ENCODE measurements at regions not wholly inside any gene's neighbourhood (a gene's known extent, or its start where the extent isn't known, plus 50 kb on each side); places are given as distances from the start of the nearest gene placed in this dataset.

DNA sequence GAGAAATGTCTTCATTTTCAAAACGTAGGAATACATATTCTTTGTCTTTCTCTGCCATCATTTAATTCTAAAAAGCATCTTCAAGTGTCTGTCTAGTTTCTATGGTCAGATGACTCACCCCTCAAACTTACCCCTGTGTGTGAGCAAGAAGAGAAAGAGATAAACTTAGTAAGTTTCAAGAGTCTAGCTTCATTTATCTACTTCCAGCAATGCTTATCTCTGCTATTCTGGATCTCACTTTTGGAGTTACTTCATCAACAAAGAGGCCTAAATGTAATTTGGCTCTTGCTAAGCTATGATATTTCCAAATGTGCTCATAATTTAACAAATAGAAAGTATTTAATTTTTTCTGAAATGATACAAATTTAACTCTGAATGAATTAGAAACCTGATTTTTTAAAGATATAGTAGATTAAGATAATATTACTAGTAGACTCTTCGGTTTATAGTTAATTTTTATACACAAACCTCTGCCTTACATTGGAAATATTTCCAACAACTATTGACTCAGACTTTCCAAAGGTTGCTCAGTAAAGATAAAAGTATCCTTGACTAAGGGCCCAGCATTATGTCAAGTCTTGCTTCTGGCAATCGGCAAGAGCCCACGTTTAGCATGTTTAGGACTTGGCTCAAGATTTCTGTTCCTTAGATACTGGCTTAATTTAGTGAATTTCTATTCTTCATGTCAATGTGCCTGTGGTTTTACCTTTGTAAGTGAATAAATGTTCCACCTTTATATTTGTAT lies 1511.0 kb upstream of the SLC10A2 start:
- POLR2A ChIA-PET, result no interaction called here
- CTCF ChIA-PET, result no interaction called here
- H3K27me3 Mint-ChIP-seq, result peaks cover 0 to 5% (median 0%) of the 10 kb centered on the region in 5 donors
- peaks cover 0 to 9% (median 0%) of the 10 kb centered on the region in 11 donors for H3K9me3 Mint-ChIP-seq
- H3K36me3 Mint-ChIP-seq, result no peaks in the 10 kb centered on the region
- H3K27ac Mint-ChIP-seq, result no peak overlapping the region
- DNase-seq (no peak), ATAC-seq (no peak)
- intact Hi-C loops (cut with micrococcal nuclease), result no loop called here
- peaks cover 0 to 1% (median 0%) of the 10 kb centered on the region in 7 donors for H3K4me1 Mint-ChIP-seq
- Histone ChIP-seq H3K9me3 (ENCODE audit: control insufficient read depth in 2 of 3, low read length in 3 of 3) (no peaks in the 10 kb centered on the region), H3K36me3 (ENCODE audit: control insufficient read depth in 2 of 3, insufficient read depth in 3 of 3, low read length in 3 of 3) (no peaks in the 10 kb centered on the region), H3K27ac (ENCODE audit: low read depth, low read length) (no peak overlapping the region), H3K27me3 (ENCODE audit: control insufficient read depth in 2 of 2, insufficient read depth in 2 of 2, low read length in 2 of 2) (no peaks in the 10 kb centered on the region), H3K4me1 (ENCODE audit: control insufficient read depth in 2 of 2, insufficient read depth in 2 of 2, low read length in 2 of 2) (no peaks in the 10 kb centered on the region), H3K4me3 (ENCODE audit: low read length) (no peak overlapping the region)
- no peak overlapping the region for H3K4me3 Mint-ChIP-seq

- Mint-ChIP-seq H3K36me3 (no peaks in the 10 kb centered on the region), H3K27ac (no peak overlapping the region), H3K4me3 (no peak overlapping the region), H3K4me1 (peaks cover 0 to 1% (median 0%) of the 10 kb centered on the region in 7 donors), H3K9me3 (peaks cover 0 to 2% (median 0%) of the 10 kb centered on the region in 11 donors), H3K27me3 (peaks cover 0 to 6% (median 0%) of the 10 kb centered on the region in 5 donors)
- Histone ChIP-seq H3K4me1 (ENCODE audit: control insufficient read depth in 2 of 2, insufficient read depth in 2 of 2, low read length in 2 of 2) (no peaks in the 10 kb centered on the region), H3K9me3 (ENCODE audit: control insufficient read depth in 2 of 3, low read length in 3 of 3) (no peaks in the 10 kb centered on the region), H3K27ac (ENCODE audit: low read depth, low read length) (no peak overlapping the region), H3K4me3 (ENCODE audit: low read length) (no peak overlapping the region), H3K27me3 (ENCODE audit: control insufficient read depth in 2 of 2, insufficient read depth in 2 of 2, low read length in 2 of 2) (no peaks in the 10 kb centered on the region), H3K36me3 (ENCODE audit: control insufficient read depth in 2 of 3, insufficient read depth in 3 of 3, low read length in 3 of 3) (no peaks in the 10 kb centered on the region)
- DNase-seq (no peak), ATAC-seq (no peak)
- ChIA-PET POLR2A (no interaction called here), CTCF (interaction anchor here (0.8 kb wide), 1 partner anchor 8 kb away, joined by 3 read pairs; no protein-coding TSS in a partner anchor)
- intact Hi-C loops (cut with micrococcal nuclease), result no loop called here
These were observed 1505.6 kb upstream of the SLC10A2 start for GRCh38 chr13:104571893-104572229.

DNA sequence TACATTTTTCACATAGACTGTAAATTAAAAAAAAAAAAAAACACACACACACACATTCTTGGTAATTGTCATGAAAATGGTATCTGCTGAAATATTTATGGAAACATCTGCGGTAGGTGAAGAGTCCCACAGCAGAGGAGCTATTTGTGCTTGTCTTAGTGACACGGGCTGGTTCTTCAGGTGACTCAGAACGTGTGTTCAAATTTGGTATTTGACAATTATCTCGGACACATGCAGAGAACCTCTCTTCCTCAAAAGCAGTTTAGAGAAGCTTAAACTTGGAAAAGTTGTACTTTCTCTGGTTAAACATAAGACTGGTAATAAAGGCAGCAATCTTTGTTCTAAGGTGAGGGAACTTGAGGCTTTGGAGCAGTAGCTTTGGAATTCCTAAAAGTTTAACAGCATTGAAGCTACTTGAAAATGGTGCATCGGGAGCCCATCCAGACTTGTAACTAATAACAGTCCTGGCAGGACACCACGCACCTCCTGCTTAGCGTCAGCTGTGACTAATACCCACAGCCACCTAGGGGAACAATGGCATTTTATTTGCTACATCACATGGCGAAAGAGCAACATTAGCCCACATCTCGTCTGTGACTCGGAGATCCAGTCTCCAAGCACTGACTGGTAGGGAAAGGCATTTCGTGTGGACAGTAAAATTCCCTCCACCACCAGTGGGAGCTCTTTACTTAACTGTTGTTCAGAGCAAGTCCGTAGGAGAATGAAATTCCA lies 1505.1 kb upstream of the SLC10A2 start:
- H3K36me3 Mint-ChIP-seq, result no peaks in the 10 kb centered on the region
- no peak overlapping the region for H3K27ac ChIP-seq (ENCODE audit: low read depth, low read length)
- no peaks in the 10 kb centered on the region for H3K27me3 ChIP-seq (ENCODE audit: control insufficient read depth in 2 of 2, insufficient read depth in 2 of 2, low read length in 2 of 2)
- no peaks in the 10 kb centered on the region for H3K9me3 ChIP-seq (ENCODE audit: control insufficient read depth in 2 of 3, low read length in 3 of 3)
- CTCF ChIA-PET, result interaction anchor here (0.7 kb wide), 1 partner anchor 1965 kb away, joined by 3 read pairs; no protein-coding TSS in a partner anchor
- no peaks in the 10 kb centered on the region for H3K36me3 ChIP-seq (ENCODE audit: control insufficient read depth in 2 of 3, insufficient read depth in 3 of 3, low read length in 3 of 3)
- no peak overlapping the region for H3K27ac Mint-ChIP-seq
- peaks cover 0 to 1% (median 0%) of the 10 kb centered on the region in 7 donors for H3K4me1 Mint-ChIP-seq
- H3K4me3 ChIP-seq (ENCODE audit: low read length), result no peak overlapping the region
- H3K4me3 Mint-ChIP-seq, result no peak overlapping the region
- ATAC-seq (no peak), DNase-seq (peak in 1 of 9 donors; percentile 9)
- intact Hi-C loops (cut with micrococcal nuclease), result no loop called here
- POLR2A ChIA-PET, result no interaction called here
- H3K9me3 Mint-ChIP-seq, result peaks cover 0 to 2% (median 0%) of the 10 kb centered on the region in 11 donors
- no peaks in the 10 kb centered on the region for H3K4me1 ChIP-seq (ENCODE audit: control insufficient read depth in 2 of 2, insufficient read depth in 2 of 2, low read length in 2 of 2)
- H3K27me3 Mint-ChIP-seq, result peaks cover 0 to 6% (median 0%) of the 10 kb centered on the region in 5 donors

DNA sequence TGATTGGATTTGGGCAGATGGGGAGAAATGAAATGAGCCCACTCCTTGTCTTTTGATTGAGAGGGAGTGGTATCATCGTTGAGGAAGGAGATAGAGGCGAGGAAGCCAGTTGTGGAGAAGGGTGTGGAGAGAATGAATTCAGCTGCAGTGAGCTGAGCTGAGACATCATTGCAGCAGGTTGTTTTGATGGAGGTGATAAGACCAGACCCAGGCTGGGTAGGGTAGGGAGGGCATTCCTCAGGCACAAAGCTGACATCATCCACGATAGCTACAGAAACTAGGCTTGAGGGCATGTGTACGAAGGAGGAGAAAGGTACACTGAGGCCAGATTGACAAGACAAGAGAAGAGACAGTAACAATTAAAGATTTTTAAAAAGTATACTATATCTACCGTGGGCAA lies 1500.9 kb upstream of the SLC10A2 start:
- Mint-ChIP-seq H3K9me3 (peaks cover 0 to 6% (median 2%) of the 10 kb centered on the region in 11 donors), H3K27ac (no peak overlapping the region), H3K27me3 (peaks cover 0 to 6% (median 0%) of the 10 kb centered on the region in 5 donors), H3K36me3 (no peaks in the 10 kb centered on the region), H3K4me1 (no peaks in the 10 kb centered on the region), H3K4me3 (no peak overlapping the region)
- Histone ChIP-seq H3K27ac (ENCODE audit: low read depth, low read length) (no peak overlapping the region), H3K4me3 (ENCODE audit: low read length) (no peak overlapping the region), H3K27me3 (ENCODE audit: control insufficient read depth in 2 of 2, insufficient read depth in 2 of 2, low read length in 2 of 2) (no peaks in the 10 kb centered on the region), H3K36me3 (ENCODE audit: control insufficient read depth in 2 of 3, insufficient read depth in 3 of 3, low read length in 3 of 3) (no peaks in the 10 kb centered on the region), H3K4me1 (ENCODE audit: control insufficient read depth in 2 of 2, insufficient read depth in 2 of 2, low read length in 2 of 2) (no peaks in the 10 kb centered on the region), H3K9me3 (ENCODE audit: control insufficient read depth in 2 of 3, low read length in 3 of 3) (no peaks in the 10 kb centered on the region)
- intact Hi-C loops (cut with micrococcal nuclease), result no loop called here
- CTCF ChIA-PET, result no interaction called here
- DNase-seq (no peak), ATAC-seq (no peak)
- POLR2A ChIA-PET, result no interaction called here

GRCh38 chr13:104565888-104566287 lies 1499.7 kb upstream of the SLC10A2 start:
- ChIA-PET POLR2A (no interaction called here), CTCF (no interaction called here)
- no peak overlapping the region for H3K4me3 Mint-ChIP-seq

DNA sequence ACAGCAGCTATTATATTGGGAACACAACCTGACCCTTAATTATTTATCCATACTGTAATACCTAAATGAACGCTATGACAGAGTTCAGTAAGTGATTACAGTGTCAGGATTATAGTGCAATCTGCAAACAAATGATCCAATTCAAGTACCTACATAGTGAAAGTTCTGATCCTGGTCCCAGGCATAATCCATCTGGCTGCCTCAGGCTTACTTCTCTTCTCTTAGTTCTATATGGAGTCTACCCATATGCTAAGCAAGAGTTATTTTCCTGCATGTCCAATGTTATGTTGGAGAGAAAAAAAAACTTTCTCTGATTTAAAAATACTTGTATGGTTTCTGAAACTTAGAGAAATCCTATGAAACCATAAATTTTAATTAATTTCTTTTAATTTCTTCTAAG lies 1487.7 kb upstream of the SLC10A2 start:
- no peak for ATAC-seq
- H3K27me3 ChIP-seq (ENCODE audit: control insufficient read depth in 2 of 2, insufficient read depth in 2 of 2, low read length in 2 of 2), result no peaks in the 10 kb centered on the region
- H3K9me3 ChIP-seq (ENCODE audit: control insufficient read depth in 2 of 3, low read length in 3 of 3), result no peaks in the 10 kb centered on the region
- H3K4me1 Mint-ChIP-seq, result no peaks in the 10 kb centered on the region
- DNase-seq, result no peak
- H3K4me1 ChIP-seq (ENCODE audit: control insufficient read depth in 2 of 2, insufficient read depth in 2 of 2, low read length in 2 of 2), result no peaks in the 10 kb centered on the region
- no peak overlapping the region for H3K27ac ChIP-seq (ENCODE audit: low read depth, low read length)
- H3K27me3 Mint-ChIP-seq, result no peaks in the 10 kb centered on the region
- no peak overlapping the region for H3K4me3 ChIP-seq (ENCODE audit: low read length)
- ChIA-PET CTCF (no interaction called here), POLR2A (no interaction called here)
- H3K36me3 Mint-ChIP-seq, result no peaks in the 10 kb centered on the region
- no peak overlapping the region for H3K27ac Mint-ChIP-seq
- H3K9me3 Mint-ChIP-seq, result peaks cover 0 to 9% (median 0%) of the 10 kb centered on the region in 11 donors
- H3K36me3 ChIP-seq (ENCODE audit: control insufficient read depth in 2 of 3, insufficient read depth in 3 of 3, low read length in 3 of 3), result no peaks in the 10 kb centered on the region
- H3K4me3 Mint-ChIP-seq, result no peak overlapping the region
- intact Hi-C loops (cut with micrococcal nuclease), result no loop called here

More at GRCh38 chr13:104565888-104566287, 1499.7 kb upstream of the SLC10A2 start:
- ATAC-seq (no peak), DNase-seq (no peak)
- Mint-ChIP-seq H3K27me3 (peaks cover 0 to 6% (median 0%) of the 10 kb centered on the region in 5 donors), H3K27ac (no peak overlapping the region), H3K4me1 (no peaks in the 10 kb centered on the region), H3K36me3 (no peaks in the 10 kb centered on the region), H3K9me3 (peaks cover 0 to 6% (median 2%) of the 10 kb centered on the region in 11 donors)
- Histone ChIP-seq H3K27me3 (ENCODE audit: control insufficient read depth in 2 of 2, insufficient read depth in 2 of 2, low read length in 2 of 2) (no peaks in the 10 kb centered on the region), H3K36me3 (ENCODE audit: control insufficient read depth in 2 of 3, insufficient read depth in 3 of 3, low read length in 3 of 3) (no peaks in the 10 kb centered on the region), H3K4me1 (ENCODE audit: control insufficient read depth in 2 of 2, insufficient read depth in 2 of 2, low read length in 2 of 2) (no peaks in the 10 kb centered on the region), H3K9me3 (ENCODE audit: control insufficient read depth in 2 of 3, low read length in 3 of 3) (no peaks in the 10 kb centered on the region), H3K27ac (ENCODE audit: low read depth, low read length) (no peak overlapping the region), H3K4me3 (ENCODE audit: low read length) (no peak overlapping the region)
- intact Hi-C loops (cut with micrococcal nuclease), result no loop called here

DNA sequence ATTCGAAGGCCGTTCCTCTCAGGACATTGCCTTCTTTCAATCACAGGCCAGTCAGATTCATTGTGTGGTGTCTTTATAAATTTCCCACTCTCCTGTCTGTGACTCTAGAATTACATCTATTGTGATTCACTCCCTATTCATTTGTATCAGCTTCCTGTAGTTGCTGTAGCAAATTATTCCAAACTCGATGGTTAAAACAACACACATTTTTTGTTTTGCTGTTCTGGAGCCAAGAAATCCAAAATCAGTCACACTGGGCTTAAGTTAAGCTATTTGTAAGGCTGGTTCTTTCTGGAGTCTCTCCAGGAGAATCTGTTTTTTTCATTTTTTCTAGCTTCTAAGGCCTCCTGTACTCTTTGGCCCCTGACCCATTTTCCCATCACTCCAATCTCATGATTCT lies 1487.0 kb upstream of the SLC10A2 start:
- Mint-ChIP-seq H3K4me3 (no peak overlapping the region), H3K36me3 (no peaks in the 10 kb centered on the region), H3K27ac (no peak overlapping the region), H3K4me1 (no peaks in the 10 kb centered on the region), H3K9me3 (peaks cover 0 to 11% (median 0%) of the 10 kb centered on the region in 11 donors), H3K27me3 (no peaks in the 10 kb centered on the region)
- POLR2A ChIA-PET, result no interaction called here
- no peaks in the 10 kb centered on the region for H3K27me3 ChIP-seq (ENCODE audit: control insufficient read depth in 2 of 2, insufficient read depth in 2 of 2, low read length in 2 of 2)
- no peak overlapping the region for H3K4me3 ChIP-seq (ENCODE audit: low read length)
- intact Hi-C loops (cut with micrococcal nuclease), result no loop called here
- ATAC-seq, result no peak
- H3K27ac ChIP-seq (ENCODE audit: low read depth, low read length), result no peak overlapping the region
- no peaks in the 10 kb centered on the region for H3K9me3 ChIP-seq (ENCODE audit: control insufficient read depth in 2 of 3, low read length in 3 of 3)
- H3K4me1 ChIP-seq (ENCODE audit: control insufficient read depth in 2 of 2, insufficient read depth in 2 of 2, low read length in 2 of 2), result no peaks in the 10 kb centered on the region
- CTCF ChIA-PET, result no interaction called here
- H3K36me3 ChIP-seq (ENCODE audit: control insufficient read depth in 2 of 3, insufficient read depth in 3 of 3, low read length in 3 of 3), result no peaks in the 10 kb centered on the region
- DNase-seq, result no peak
